ENCODE measurements at regions not wholly inside any gene's neighbourhood (a gene's known extent, or its start where the extent isn't known, plus 50 kb on each side); places are given as distances from the start of the nearest gene placed in this dataset.

DNA sequence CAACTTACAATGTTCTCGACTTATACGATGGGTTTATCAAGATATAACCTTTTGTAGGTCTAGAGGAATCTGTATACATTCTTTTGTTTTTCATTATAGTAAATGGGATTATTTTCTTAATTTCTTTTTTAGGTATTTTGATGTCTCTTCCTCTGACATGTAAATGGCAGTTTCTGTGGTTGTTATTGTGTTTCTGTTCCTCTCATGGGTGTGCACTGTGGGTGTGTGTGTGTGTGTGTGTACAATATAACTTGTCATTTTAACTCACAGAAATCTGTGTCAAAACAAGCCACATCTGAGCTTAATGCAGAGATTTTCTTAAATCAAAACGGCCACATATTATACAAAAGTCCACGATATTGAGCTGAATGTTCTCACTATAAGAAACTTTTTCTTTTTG lies 1300.8 kb upstream of the B3GALT2 start:
- no peaks in the 10 kb centered on the region for H3K4me1 ChIP-seq (ENCODE audit: insufficient read depth, low read length)

DNA sequence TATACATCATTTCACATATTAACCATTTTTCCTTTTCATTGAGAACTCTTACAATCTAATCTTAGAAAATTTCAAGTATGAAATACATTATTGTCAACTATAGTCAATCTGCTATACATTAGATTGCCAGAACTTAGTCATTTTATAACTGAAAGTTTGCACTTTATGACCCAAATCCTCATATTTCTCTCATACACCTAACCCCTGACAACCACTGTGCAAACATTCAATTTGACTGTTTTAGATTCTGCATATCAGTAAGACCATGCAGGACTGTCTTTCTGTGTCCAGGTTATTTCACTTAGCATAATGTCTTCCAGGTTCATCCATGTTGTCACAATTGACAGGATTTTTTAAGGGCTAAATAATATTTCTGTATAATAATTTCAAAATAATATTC lies 1299.0 kb upstream of the B3GALT2 start:
- Mint-ChIP-seq H3K36me3 (no peaks in the 10 kb centered on the region), H3K27ac (no peak overlapping the region), H3K27me3 (no peaks in the 10 kb centered on the region), H3K9me3 (no peaks in the 10 kb centered on the region), H3K4me1 (no peaks in the 10 kb centered on the region), H3K4me3 (no peak overlapping the region)
- no peak for DNase-seq
- H3K27ac ChIP-seq (ENCODE audit: low read depth, low read length): no peak overlapping the region
- POLR2A ChIA-PET: no interaction called here
- H3K27me3 ChIP-seq (ENCODE audit: insufficient read depth, low read length, poor library complexity, severe bottlenecking): no peaks in the 10 kb centered on the region
- H3K4me1 ChIP-seq (ENCODE audit: insufficient read depth, low read length): no peaks in the 10 kb centered on the region
- CTCF ChIA-PET: no interaction called here
- no peaks in the 10 kb centered on the region for H3K9me3 ChIP-seq (ENCODE audit: low read length)
- H3K36me3 ChIP-seq (ENCODE audit: insufficient read depth, low read length): no peaks in the 10 kb centered on the region
- H3K4me3 ChIP-seq (ENCODE audit: low read length): no peak overlapping the region

More for the DNA sequence above, 1300.8 kb upstream of the B3GALT2 start:
- no peaks in the 10 kb centered on the region for H3K27me3 ChIP-seq (ENCODE audit: insufficient read depth, low read length, poor library complexity, severe bottlenecking)
- no peak overlapping the region for H3K4me3 Mint-ChIP-seq
- no peak overlapping the region for H3K4me3 ChIP-seq (ENCODE audit: low read length)
- H3K36me3 Mint-ChIP-seq: no peaks in the 10 kb centered on the region
- ChIA-PET POLR2A (no interaction called here), CTCF (no interaction called here)
- no peaks in the 10 kb centered on the region for H3K36me3 ChIP-seq (ENCODE audit: insufficient read depth, low read length)
- no peak overlapping the region for H3K27ac Mint-ChIP-seq
- no peaks in the 10 kb centered on the region for H3K4me1 Mint-ChIP-seq
- peaks cover 0 to 3% (median 0%) of the 10 kb centered on the region in 5 donors for H3K9me3 Mint-ChIP-seq
- no peaks in the 10 kb centered on the region for H3K9me3 ChIP-seq (ENCODE audit: low read length)
- no peak for DNase-seq
- no peak overlapping the region for H3K27ac ChIP-seq (ENCODE audit: low read depth, low read length)
- no peaks in the 10 kb centered on the region for H3K27me3 Mint-ChIP-seq

DNA sequence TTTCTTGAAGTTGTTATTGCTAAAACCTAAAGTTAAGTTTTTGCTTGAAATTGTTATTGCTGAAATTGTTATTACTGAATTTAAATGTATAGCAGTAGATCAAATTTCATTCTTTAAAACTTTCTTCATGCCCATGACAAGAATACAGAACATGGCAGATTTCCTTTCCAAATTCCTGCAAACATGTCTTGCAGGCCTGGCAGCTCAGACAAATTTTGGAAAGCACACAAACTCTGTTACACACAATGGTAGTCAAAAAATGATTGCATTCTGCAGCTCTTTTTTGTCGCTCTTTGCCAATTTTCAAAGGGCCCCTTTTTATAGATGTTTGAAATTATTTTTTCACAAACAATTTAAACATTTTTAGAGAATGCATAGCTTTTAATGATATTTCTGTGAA lies 1292.3 kb upstream of the B3GALT2 start:
- no peak overlapping the region for H3K4me3 ChIP-seq (ENCODE audit: low read length)
- no peaks in the 10 kb centered on the region for H3K36me3 ChIP-seq (ENCODE audit: insufficient read depth, low read length)
- no peaks in the 10 kb centered on the region for H3K27me3 ChIP-seq (ENCODE audit: insufficient read depth, low read length, poor library complexity, severe bottlenecking)
- no peaks in the 10 kb centered on the region for H3K9me3 Mint-ChIP-seq
- no peaks in the 10 kb centered on the region for H3K4me1 Mint-ChIP-seq
- no peaks in the 10 kb centered on the region for H3K4me1 ChIP-seq (ENCODE audit: insufficient read depth, low read length)
- H3K27ac ChIP-seq (ENCODE audit: low read depth, low read length): no peak overlapping the region
- no peak overlapping the region for H3K27ac Mint-ChIP-seq
- ChIA-PET CTCF (no interaction called here), POLR2A (no interaction called here)
- H3K9me3 ChIP-seq (ENCODE audit: low read length): no peaks in the 10 kb centered on the region
- no peaks in the 10 kb centered on the region for H3K36me3 Mint-ChIP-seq
- no peak overlapping the region for H3K4me3 Mint-ChIP-seq
- no peaks in the 10 kb centered on the region for H3K27me3 Mint-ChIP-seq
- no peak for DNase-seq

DNA sequence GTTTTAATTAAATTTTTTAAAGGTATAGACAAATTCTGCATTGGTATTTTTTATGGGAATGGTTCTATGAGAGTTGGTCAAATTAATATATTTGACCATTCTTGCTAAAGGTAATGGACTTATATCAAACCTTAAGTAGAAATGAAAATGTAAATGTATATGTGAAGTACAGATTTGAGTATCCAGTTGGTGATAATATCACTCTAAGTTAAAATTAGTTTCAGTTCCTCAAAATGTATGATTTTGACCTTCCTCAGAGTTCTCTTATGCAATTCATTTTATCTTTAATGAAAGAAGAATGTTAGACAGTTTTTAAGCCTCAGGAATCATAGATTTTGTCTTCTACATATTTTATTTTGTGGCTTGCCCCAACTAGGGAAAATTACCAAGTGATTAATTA lies 1291.5 kb upstream of the B3GALT2 start:
- no peaks in the 10 kb centered on the region for H3K4me1 ChIP-seq (ENCODE audit: insufficient read depth, low read length)
- Mint-ChIP-seq H3K4me1 (no peaks in the 10 kb centered on the region), H3K4me3 (no peak overlapping the region), H3K27ac (no peak overlapping the region), H3K9me3 (no peaks in the 10 kb centered on the region), H3K27me3 (no peaks in the 10 kb centered on the region), H3K36me3 (no peaks in the 10 kb centered on the region)
- ChIA-PET POLR2A (no interaction called here), CTCF (no interaction called here)
- DNase-seq: no peak
- H3K27me3 ChIP-seq (ENCODE audit: insufficient read depth, low read length, poor library complexity, severe bottlenecking): no peaks in the 10 kb centered on the region
- H3K27ac ChIP-seq (ENCODE audit: low read depth, low read length): no peak overlapping the region
- H3K4me3 ChIP-seq (ENCODE audit: low read length): no peak overlapping the region
- H3K36me3 ChIP-seq (ENCODE audit: insufficient read depth, low read length): no peaks in the 10 kb centered on the region
- no peaks in the 10 kb centered on the region for H3K9me3 ChIP-seq (ENCODE audit: low read length)

GRCh38 chr1:194476872-194477271 lies 1290.5 kb upstream of the B3GALT2 start:
- Histone ChIP-seq H3K4me1 (ENCODE audit: insufficient read depth, low read length) (no peaks in the 10 kb centered on the region), H3K4me3 (ENCODE audit: low read length) (no peak overlapping the region), H3K9me3 (ENCODE audit: low read length) (no peaks in the 10 kb centered on the region), H3K27ac (ENCODE audit: low read depth, low read length) (no peak overlapping the region), H3K27me3 (ENCODE audit: insufficient read depth, low read length, poor library complexity, severe bottlenecking) (no peaks in the 10 kb centered on the region), H3K36me3 (ENCODE audit: insufficient read depth, low read length) (no peaks in the 10 kb centered on the region)
- H3K4me1 Mint-ChIP-seq: no peaks in the 10 kb centered on the region
- H3K36me3 Mint-ChIP-seq: no peaks in the 10 kb centered on the region
- H3K9me3 Mint-ChIP-seq: no peaks in the 10 kb centered on the region
- ChIA-PET POLR2A (no interaction called here), CTCF (interaction anchor here (0.7 to 1.2 kb wide), 2 partner anchors 10 to 41 kb away, joined by 3 read pairs; no protein-coding TSS in a partner anchor)
- no peak overlapping the region for H3K4me3 Mint-ChIP-seq
- H3K27me3 Mint-ChIP-seq: no peaks in the 10 kb centered on the region
- no peak overlapping the region for H3K27ac Mint-ChIP-seq
- no peak for DNase-seq

DNA sequence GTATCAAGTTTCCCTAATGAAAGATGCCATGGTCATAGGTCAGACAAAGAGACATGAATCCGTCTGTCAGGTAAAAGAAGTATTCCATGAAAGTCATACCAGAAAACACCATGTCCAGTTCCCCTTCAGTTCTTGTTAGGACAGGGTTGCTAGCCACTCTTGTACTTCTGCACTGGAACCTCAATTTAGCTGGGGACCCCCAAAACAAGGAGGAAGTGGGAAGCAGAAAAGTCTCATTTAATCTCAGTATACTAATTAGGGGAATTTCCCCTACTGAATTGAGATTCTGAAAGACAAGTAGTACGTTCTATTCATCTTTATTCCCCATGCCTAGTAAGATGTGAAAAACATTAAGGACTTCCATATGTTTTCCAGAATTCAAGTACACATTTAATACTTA lies 1289.9 kb upstream of the B3GALT2 start:
- no peaks in the 10 kb centered on the region for H3K4me1 ChIP-seq (ENCODE audit: insufficient read depth, low read length)
- no peak overlapping the region for H3K27ac Mint-ChIP-seq
- H3K4me1 Mint-ChIP-seq: no peaks in the 10 kb centered on the region
- no peaks in the 10 kb centered on the region for H3K9me3 ChIP-seq (ENCODE audit: low read length)
- CTCF ChIA-PET: interaction anchor here (1.2 kb wide), 1 partner anchor 41 kb away, joined by 3 read pairs; no protein-coding TSS in a partner anchor
- H3K27me3 ChIP-seq (ENCODE audit: insufficient read depth, low read length, poor library complexity, severe bottlenecking): no peaks in the 10 kb centered on the region
- no peak overlapping the region for H3K4me3 ChIP-seq (ENCODE audit: low read length)
- POLR2A ChIA-PET: no interaction called here
- DNase-seq: no peak
- H3K9me3 Mint-ChIP-seq: no peaks in the 10 kb centered on the region
- H3K36me3 ChIP-seq (ENCODE audit: insufficient read depth, low read length): no peaks in the 10 kb centered on the region
- H3K27me3 Mint-ChIP-seq: no peaks in the 10 kb centered on the region
- H3K27ac ChIP-seq (ENCODE audit: low read depth, low read length): no peak overlapping the region
- no peaks in the 10 kb centered on the region for H3K36me3 Mint-ChIP-seq
- H3K4me3 Mint-ChIP-seq: no peak overlapping the region

GRCh38 chr1:194474701-194475100 lies 1288.3 kb upstream of the B3GALT2 start:
- DNase-seq: no peak
- no peaks in the 10 kb centered on the region for H3K36me3 Mint-ChIP-seq
- ChIA-PET POLR2A (no interaction called here), CTCF (no interaction called here)
- no peaks in the 10 kb centered on the region for H3K9me3 ChIP-seq (ENCODE audit: low read length)
- H3K4me3 ChIP-seq (ENCODE audit: low read length): no peak overlapping the region
- H3K27ac ChIP-seq (ENCODE audit: low read depth, low read length): no peak overlapping the region
- H3K36me3 ChIP-seq (ENCODE audit: insufficient read depth, low read length): no peaks in the 10 kb centered on the region
- H3K4me1 Mint-ChIP-seq: no peaks in the 10 kb centered on the region
- no peaks in the 10 kb centered on the region for H3K9me3 Mint-ChIP-seq
- H3K27ac Mint-ChIP-seq: no peak overlapping the region
- H3K27me3 ChIP-seq (ENCODE audit: insufficient read depth, low read length, poor library complexity, severe bottlenecking): no peaks in the 10 kb centered on the region
- no peak overlapping the region for H3K4me3 Mint-ChIP-seq
- no peaks in the 10 kb centered on the region for H3K27me3 Mint-ChIP-seq
- no peaks in the 10 kb centered on the region for H3K4me1 ChIP-seq (ENCODE audit: insufficient read depth, low read length)

DNA sequence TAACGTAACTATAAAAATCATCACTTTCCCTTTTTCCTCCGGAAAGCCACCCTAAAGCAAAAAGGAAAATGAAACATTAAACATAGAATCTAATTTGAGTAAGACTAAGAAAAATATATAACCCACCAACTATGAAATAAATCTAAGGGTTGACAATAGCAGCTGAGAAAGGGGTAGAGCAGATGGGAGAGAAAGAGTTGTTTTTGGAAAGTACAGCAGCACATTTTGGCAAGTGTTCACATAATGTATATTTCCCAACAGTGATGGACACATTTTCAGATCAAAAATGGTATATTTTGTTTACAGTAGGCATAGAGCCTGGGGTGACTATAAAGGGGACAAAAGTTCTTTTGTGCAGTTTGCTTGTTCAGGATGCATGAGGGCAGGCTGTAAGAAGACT lies 1287.4 kb upstream of the B3GALT2 start:
- Histone ChIP-seq H3K4me1 (ENCODE audit: insufficient read depth, low read length) (no peaks in the 10 kb centered on the region), H3K27me3 (ENCODE audit: insufficient read depth, low read length, poor library complexity, severe bottlenecking) (no peaks in the 10 kb centered on the region), H3K9me3 (ENCODE audit: low read length) (no peaks in the 10 kb centered on the region), H3K27ac (ENCODE audit: low read depth, low read length) (no peak overlapping the region), H3K4me3 (ENCODE audit: low read length) (no peak overlapping the region), H3K36me3 (ENCODE audit: insufficient read depth, low read length) (no peaks in the 10 kb centered on the region)
- ChIA-PET POLR2A (no interaction called here), CTCF (no interaction called here)
- Mint-ChIP-seq H3K27me3 (no peaks in the 10 kb centered on the region), H3K4me1 (no peaks in the 10 kb centered on the region), H3K36me3 (no peaks in the 10 kb centered on the region), H3K4me3 (no peak overlapping the region), H3K27ac (no peak overlapping the region), H3K9me3 (no peaks in the 10 kb centered on the region)
- no peak for DNase-seq

- Mint-ChIP-seq H3K4me1 (no peaks in the 10 kb centered on the region), H3K4me3 (no peak overlapping the region), H3K36me3 (no peaks in the 10 kb centered on the region), H3K9me3 (peaks cover 0 to 3% (median 0%) of the 10 kb centered on the region in 5 donors), H3K27ac (no peak overlapping the region), H3K27me3 (peaks cover 0 to 1% of the 10 kb centered on the region in 2 donors)
- H3K27ac ChIP-seq (ENCODE audit: low read depth, low read length): no peak overlapping the region
- no peaks in the 10 kb centered on the region for H3K27me3 ChIP-seq (ENCODE audit: insufficient read depth, low read length, poor library complexity, severe bottlenecking)
- ChIA-PET CTCF (no interaction called here), POLR2A (no interaction called here)
- no peaks in the 10 kb centered on the region for H3K9me3 ChIP-seq (ENCODE audit: low read length)
- no peak overlapping the region for H3K4me3 ChIP-seq (ENCODE audit: low read length)
- no peaks in the 10 kb centered on the region for H3K36me3 ChIP-seq (ENCODE audit: insufficient read depth, low read length)
- no peaks in the 10 kb centered on the region for H3K4me1 ChIP-seq (ENCODE audit: insufficient read depth, low read length)
- DNase-seq: no peak
Measured at GRCh38 chr1:194469282-194469681, 1282.9 kb upstream of the B3GALT2 start.
